ENCODE measurements at regions not wholly inside any gene's neighbourhood (a gene's known extent, or its start where the extent isn't known, plus 50 kb on each side); places are given as distances from the start of the nearest gene placed in this dataset.
"Not testable (repeated sequence)": the region's sequence is repeated elsewhere in the genome, so short reads cannot be mapped to it uniquely, and the experiment has no call there.

- no peak overlapping the region for H3K27ac Mint-ChIP-seq
- no peak for DNase-seq (ENCODE audit: low spot score in 2 of 2, unreplicated experiment in 2 of 2)
- no peak overlapping the region for H3K4me3 Mint-ChIP-seq
- H3K27me3 Mint-ChIP-seq (ENCODE audit: low read depth): no peaks in the 10 kb centered on the region
- peaks cover 10% of the 10 kb centered on the region for H3K9me3 Mint-ChIP-seq
- TF ChIP-seq CTCF (IDR thresholded peaks at IDR 0.05; ENCODE audit: unreplicated experiment): no peak
- no peaks in the 10 kb centered on the region for H3K4me1 Mint-ChIP-seq
- peaks cover under 1% of the 10 kb centered on the region for H3K36me3 Mint-ChIP-seq
Measured at GRCh38 chr3:30531017-30531570, 75.3 kb upstream of the TGFBR2 start.

- DNase-seq (ENCODE audit: low spot score in 2 of 2, unreplicated experiment in 2 of 2): no peak
- H3K4me3 Mint-ChIP-seq: no peak overlapping the region
- H3K27ac Mint-ChIP-seq: no peak overlapping the region
- H3K36me3 Mint-ChIP-seq: peaks cover 4% of the 10 kb centered on the region
- no peak for TF ChIP-seq CTCF (IDR thresholded peaks at IDR 0.05; ENCODE audit: unreplicated experiment)
- H3K4me1 Mint-ChIP-seq: peaks cover 19% of the 10 kb centered on the region
- peaks cover 8% of the 10 kb centered on the region for H3K9me3 Mint-ChIP-seq
- no peaks in the 10 kb centered on the region for H3K27me3 Mint-ChIP-seq (ENCODE audit: low read depth)
Measured at GRCh38 chr3:30535525-30535924, 70.9 kb upstream of the TGFBR2 start.

GRCh38 chr3:30538791-30539190, 67.6 kb upstream of the TGFBR2 start:
- Mint-ChIP-seq H3K27ac (peak overlapping the region; percentile 40), H3K4me1 (peaks cover 19% of the 10 kb centered on the region)
- no peak for TF ChIP-seq CTCF (IDR thresholded peaks at IDR 0.05; ENCODE audit: unreplicated experiment)

GRCh38 chr3:30539206-30539605, 67.2 kb upstream of the TGFBR2 start:
- peaks cover 19% of the 10 kb centered on the region for H3K4me1 Mint-ChIP-seq
- TF ChIP-seq CTCF (IDR thresholded peaks at IDR 0.05; ENCODE audit: unreplicated experiment): no peak
- no peak overlapping the region for H3K4me3 Mint-ChIP-seq
- no peak for DNase-seq (ENCODE audit: low spot score in 2 of 2, unreplicated experiment in 2 of 2)
- H3K27ac Mint-ChIP-seq: peak overlapping the region; percentile 73
- H3K36me3 Mint-ChIP-seq: peaks cover 4% of the 10 kb centered on the region
- peaks cover 11% of the 10 kb centered on the region for H3K9me3 Mint-ChIP-seq
- no peaks in the 10 kb centered on the region for H3K27me3 Mint-ChIP-seq (ENCODE audit: low read depth)

More at GRCh38 chr3:30538791-30539190, 67.6 kb upstream of the TGFBR2 start:
- no peak for DNase-seq (ENCODE audit: low spot score in 2 of 2, unreplicated experiment in 2 of 2)
- Mint-ChIP-seq H3K27me3 (ENCODE audit: low read depth) (no peaks in the 10 kb centered on the region), H3K36me3 (peaks cover 4% of the 10 kb centered on the region), H3K9me3 (peaks cover 11% of the 10 kb centered on the region), H3K4me3 (no peak overlapping the region)

- no peak for TF ChIP-seq CTCF (IDR thresholded peaks at IDR 0.05; ENCODE audit: unreplicated experiment)
- no peak overlapping the region for H3K4me3 Mint-ChIP-seq
- H3K27me3 Mint-ChIP-seq (ENCODE audit: low read depth): no peaks in the 10 kb centered on the region
- peak overlapping the region; percentile 73 for H3K27ac Mint-ChIP-seq
- no peak for DNase-seq (ENCODE audit: low spot score in 2 of 2, unreplicated experiment in 2 of 2)
- peaks cover 11% of the 10 kb centered on the region for H3K9me3 Mint-ChIP-seq
- peaks cover 4% of the 10 kb centered on the region for H3K36me3 Mint-ChIP-seq
- peaks cover 19% of the 10 kb centered on the region for H3K4me1 Mint-ChIP-seq
Measured at GRCh38 chr3:30539772-30540171, 66.6 kb upstream of the TGFBR2 start.

GRCh38 chr3:30541156-30541555, 65.2 kb upstream of the TGFBR2 start:
- not testable (repeated sequence) for H3K36me3 Mint-ChIP-seq; H3K9me3 Mint-ChIP-seq; DNase-seq (ENCODE audit: low spot score in 2 of 2, unreplicated experiment in 2 of 2); H3K4me3 Mint-ChIP-seq; H3K27me3 Mint-ChIP-seq (ENCODE audit: low read depth); H3K27ac Mint-ChIP-seq
- H3K4me1 Mint-ChIP-seq: peaks cover 19% of the 10 kb centered on the region
